ENCODE measurements at regions not wholly inside any gene's neighbourhood (a gene's known extent, or its start where the extent isn't known, plus 50 kb on each side); places are given as distances from the start of the nearest gene placed in this dataset.

GRCh38 chr7:35968140-35968940, 167.5 kb downstream of the SEPTIN7 start:
- no peak for TF ChIP-seq EP300 (IDR thresholded peaks at IDR 0.05; ENCODE audit: low read length)
- no peak for TF ChIP-seq BRD9 (IDR thresholded peaks at IDR 0.05; ENCODE audit: low read depth, partially characterized antibody)
- TF ChIP-seq ESRRA (IDR thresholded peaks at IDR 0.05; ENCODE audit: borderline replicate concordance, low read depth): no peak
- no peak for TF ChIP-seq HDAC6 (IDR thresholded peaks at IDR 0.05; ENCODE audit: low read depth, low read length)
- no peak for TF ChIP-seq HIVEP1 (CRISPR knock-in tag; IDR thresholded peaks at IDR 0.05)
- TF ChIP-seq ZNF354B (CRISPR knock-in tag; IDR thresholded peaks at IDR 0.05): no peak
- TF ChIP-seq ZNF444 (CRISPR knock-in tag; IDR thresholded peaks at IDR 0.05): no peak
- TF ChIP-seq ZNF589 (CRISPR knock-in tag; IDR thresholded peaks at IDR 0.05; ENCODE audit: low read depth): no peak
- no peak for TF ChIP-seq E2F6 (IDR thresholded peaks at IDR 0.05; ENCODE audit: borderline replicate concordance in 1 of 2, extremely low read depth in 1 of 2, insufficient read depth in 1 of 2, insufficient read length in 1 of 2, low read depth in 1 of 2, low read length in 1 of 2, poor library complexity in 1 of 2, severe bottlenecking in 1 of 2)
